ENCODE measurements at regions not wholly inside any gene's neighbourhood (a gene's known extent, or its start where the extent isn't known, plus 50 kb on each side); places are given as distances from the start of the nearest gene placed in this dataset.

GRCh38 chr9:1429297-1429696 lies 379.1 kb downstream of the DMRT2 start:
- H3K4me1 Mint-ChIP-seq: no peaks in the 10 kb centered on the region
- H3K4me1 ChIP-seq (ENCODE audit: control insufficient read depth in 1 of 2, insufficient read depth in 2 of 2, low read length in 2 of 2): no peaks in the 10 kb centered on the region
- TF ChIP-seq CTCF (IDR thresholded peaks at IDR 0.05): no peak
- no peaks in the 10 kb centered on the region for H3K36me3 ChIP-seq (replicated peaks in 1 of 2; ENCODE audit: control insufficient read depth in 1 of 2, insufficient read depth in 2 of 2, low read length in 2 of 2)
- H3K79me2 ChIP-seq (ENCODE audit: insufficient read depth, low read length): no peaks in the 10 kb centered on the region
- H3K9ac ChIP-seq (ENCODE audit: insufficient read depth, low read length, poor library complexity, severe bottlenecking): no peak overlapping the region
- no peak overlapping the region for H3K27ac ChIP-seq (ENCODE audit: low read depth in 1 of 2, low read length in 2 of 2)
- no peak overlapping the region for H2AFZ ChIP-seq (ENCODE audit: insufficient read depth, low read depth, low read length, poor library complexity, severe bottlenecking)
- H3K9me3 ChIP-seq (replicated peaks in 1 of 2; ENCODE audit: control insufficient read depth in 1 of 2, insufficient read depth in 1 of 2, low read length in 2 of 2): peaks cover 4% of the 10 kb centered on the region in 2 donors
- no peak overlapping the region for H3K4me3 Mint-ChIP-seq
- H4K20me1 ChIP-seq (ENCODE audit: insufficient read depth, low read length): no peaks in the 10 kb centered on the region
- H3K27me3 Mint-ChIP-seq (ENCODE audit: low read depth in 3 of 3): peaks cover 0 to 2% (median 2%) of the 10 kb centered on the region in 3 donors
- no peaks in the 10 kb centered on the region for H3K36me3 Mint-ChIP-seq
- H3K4me2 ChIP-seq (replicated peaks; ENCODE audit: extremely low read depth, low read length, poor library complexity, severe bottlenecking): no peak overlapping the region
- no peak for DNase-seq
- intact Hi-C loops (cut with micrococcal nuclease): no loop called here
- H3K27ac Mint-ChIP-seq: peak overlapping the region in 1 of 7 donors; percentile 47
- no peaks in the 10 kb centered on the region for H3K27me3 ChIP-seq (ENCODE audit: control insufficient read depth in 2 of 2, insufficient read depth in 2 of 2, low read length in 2 of 2)
- peaks cover 0 to 7% (median 3%) of the 10 kb centered on the region in 7 donors for H3K9me3 Mint-ChIP-seq
- no peak overlapping the region for H3K4me3 ChIP-seq (replicated peaks in 1 of 3; ENCODE audit: low read depth in 2 of 3, low read length in 3 of 3)
- 31% methylated on average over 3 of the region's 5 CpGs for WGBS (ENCODE audit: insufficient coverage)

GRCh38 chr9:1431461-1431860 lies 381.3 kb downstream of the DMRT2 start:
- Histone ChIP-seq H3K27me3 (ENCODE audit: control insufficient read depth in 2 of 2, insufficient read depth in 2 of 2, low read length in 2 of 2) (no peaks in the 10 kb centered on the region), H3K79me2 (ENCODE audit: insufficient read depth, low read length) (no peaks in the 10 kb centered on the region), H3K4me3 (replicated peaks in 1 of 3; ENCODE audit: low read depth in 2 of 3, low read length in 3 of 3) (no peak overlapping the region), H3K4me1 (ENCODE audit: control insufficient read depth in 1 of 2, insufficient read depth in 2 of 2, low read length in 2 of 2) (no peaks in the 10 kb centered on the region), H2AFZ (ENCODE audit: insufficient read depth, low read depth, low read length, poor library complexity, severe bottlenecking) (no peak overlapping the region), H3K27ac (ENCODE audit: low read depth in 1 of 2, low read length in 2 of 2) (no peak overlapping the region), H3K36me3 (replicated peaks in 1 of 2; ENCODE audit: control insufficient read depth in 1 of 2, insufficient read depth in 2 of 2, low read length in 2 of 2) (no peaks in the 10 kb centered on the region), H3K9me3 (replicated peaks in 1 of 2; ENCODE audit: control insufficient read depth in 1 of 2, insufficient read depth in 1 of 2, low read length in 2 of 2) (no peaks in the 10 kb centered on the region), H3K9ac (ENCODE audit: insufficient read depth, low read length, poor library complexity, severe bottlenecking) (no peak overlapping the region), H4K20me1 (ENCODE audit: insufficient read depth, low read length) (no peaks in the 10 kb centered on the region), H3K4me2 (replicated peaks; ENCODE audit: extremely low read depth, low read length, poor library complexity, severe bottlenecking) (no peak overlapping the region)
- DNase-seq: no peak
- intact Hi-C loops (cut with micrococcal nuclease): no loop called here
- 90% methylated on average over 2 of the region's 4 CpGs for WGBS (ENCODE audit: insufficient coverage)
- Mint-ChIP-seq H3K4me3 (no peak overlapping the region), H3K27me3 (ENCODE audit: low read depth in 3 of 3) (peaks cover 0 to 2% (median 2%) of the 10 kb centered on the region in 3 donors), H3K27ac (no peak overlapping the region), H3K4me1 (no peaks in the 10 kb centered on the region), H3K36me3 (no peaks in the 10 kb centered on the region), H3K9me3 (no peaks in the 10 kb centered on the region)
- no peak for TF ChIP-seq CTCF (IDR thresholded peaks at IDR 0.05)

Measured in CD14-positive monocyte (primary cell).